GM12878 (cell line): ENCODE measurements at regions not wholly inside any gene's neighbourhood (a gene's known extent, or its start where the extent isn't known, plus 50 kb on each side); places are given as distances from the start of the nearest gene placed in this dataset.

Source experiments
- CBX3 ChIP-seq: fragments of 200-600 bp; sonication (generic); IDR thresholded peaks from 2 replicates; pipeline ENCODE4 v1.6.1; 2016; ENCODE audit warnings: low read depth, borderline replicate concordance
- EP300 ChIP-seq, 2 experiments: fragments of 150-350 bp in 1 of 2; IDR thresholded peaks; 2 replicates each; pipeline ENCODE4 v1.6.1; 2011 to 2012; ENCODE audit warnings: low read depth in 2 of 2, low read length in 2 of 2, borderline replicate concordance in 1 of 2, improper control_type of control experiment in 1 of 2, inconsistent platforms in 1 of 2; ENCODE audit not compliant: control insufficient read depth in 1 of 2
- HDAC6 ChIP-seq: fragments of 200-600 bp; sonication (generic); IDR thresholded peaks from one replicate; pipeline ENCODE4 v1.8.0; 2017; ENCODE audit warnings: antibody characterized with exemption; ENCODE audit not compliant: unreplicated experiment
- NR2F1 ChIP-seq: fragments of 450-650 bp; conservative IDR thresholded peaks from 2 replicates; pipeline ENCODE4 v1.6.1; 2017; ENCODE audit warnings: mild to moderate bottlenecking
- POLR2A ChIP-seq: IDR thresholded peaks from 2 replicates; pipeline ENCODE4 v1.6.1; 2011; ENCODE audit warnings: low read depth, mild to moderate bottlenecking, low read length
- ZNF207 ChIP-seq: fragments of 450-650 bp; IDR thresholded peaks from 2 replicates; pipeline ENCODE4 v1.6.1; 2014; ENCODE audit warnings: antibody characterized with exemption, mild to moderate bottlenecking, borderline replicate concordance
- TF ChIP-seq, protein P1 (sequence below), 3 experiments: IDR thresholded peaks in 2 of 3; conservative IDR thresholded peaks in 1 of 3; 2 replicates each; pipeline ENCODE4 v1.5.1; 2011; ENCODE audit warnings: low read depth in 3 of 3, low read length in 3 of 3, mild to moderate bottlenecking in 3 of 3, control low read depth in 2 of 3, moderate library complexity in 2 of 3, inconsistent platforms in 1 of 3, mixed read lengths in 1 of 3; ENCODE audit not compliant: control insufficient read depth in 2 of 3, insufficient read depth in 1 of 3; ENCODE audit errors: extremely low read depth in 1 of 3
- TF ChIP-seq, protein P2 (sequence below): fragments of 450-650 bp; IDR thresholded peaks from 2 replicates; pipeline ENCODE4 v1.6.1; 2017; ENCODE audit warnings: mild to moderate bottlenecking, moderate library complexity

DNA sequence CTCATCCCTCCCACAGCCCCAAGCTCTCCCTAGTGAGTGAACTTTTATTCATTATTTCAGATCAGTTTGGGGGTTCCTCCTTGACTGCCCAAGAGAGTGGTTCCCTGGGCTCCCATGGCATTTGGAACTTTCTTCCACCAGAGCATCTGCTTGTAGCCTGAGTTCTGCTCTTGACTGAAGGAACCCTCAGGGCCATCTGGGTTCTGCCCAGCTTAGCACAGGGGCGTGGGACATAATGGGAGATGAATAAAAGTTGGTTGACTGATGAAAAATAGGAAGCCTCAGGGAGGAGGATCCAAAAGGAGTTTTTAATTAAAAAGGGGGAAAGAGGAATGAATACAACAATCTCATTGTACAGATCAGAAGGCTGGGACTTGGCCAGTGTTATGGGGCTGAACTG, 73.4 kb downstream of the CYTL1 start:
- TF ChIP-seq EP300 (IDR thresholded peaks at IDR 0.05; ENCODE audit: borderline replicate concordance in 1 of 2, control insufficient read depth in 1 of 2, low read depth in 2 of 2, low read length in 2 of 2), result no peak
- TF ChIP-seq POLR2A, result no peak
- TF ChIP-seq HDAC6, result no peak
- TF ChIP-seq, protein P1, sequence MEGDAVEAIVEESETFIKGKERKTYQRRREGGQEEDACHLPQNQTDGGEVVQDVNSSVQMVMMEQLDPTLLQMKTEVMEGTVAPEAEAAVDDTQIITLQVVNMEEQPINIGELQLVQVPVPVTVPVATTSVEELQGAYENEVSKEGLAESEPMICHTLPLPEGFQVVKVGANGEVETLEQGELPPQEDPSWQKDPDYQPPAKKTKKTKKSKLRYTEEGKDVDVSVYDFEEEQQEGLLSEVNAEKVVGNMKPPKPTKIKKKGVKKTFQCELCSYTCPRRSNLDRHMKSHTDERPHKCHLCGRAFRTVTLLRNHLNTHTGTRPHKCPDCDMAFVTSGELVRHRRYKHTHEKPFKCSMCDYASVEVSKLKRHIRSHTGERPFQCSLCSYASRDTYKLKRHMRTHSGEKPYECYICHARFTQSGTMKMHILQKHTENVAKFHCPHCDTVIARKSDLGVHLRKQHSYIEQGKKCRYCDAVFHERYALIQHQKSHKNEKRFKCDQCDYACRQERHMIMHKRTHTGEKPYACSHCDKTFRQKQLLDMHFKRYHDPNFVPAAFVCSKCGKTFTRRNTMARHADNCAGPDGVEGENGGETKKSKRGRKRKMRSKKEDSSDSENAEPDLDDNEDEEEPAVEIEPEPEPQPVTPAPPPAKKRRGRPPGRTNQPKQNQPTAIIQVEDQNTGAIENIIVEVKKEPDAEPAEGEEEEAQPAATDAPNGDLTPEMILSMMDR (IDR thresholded peaks at IDR 0.05 in 2 of 3, conservative IDR thresholded peaks at IDR 0.05 in 1 of 3; ENCODE audit: control insufficient read depth in 2 of 3, extremely low read depth in 1 of 3, insufficient read depth in 1 of 3, low read depth in 3 of 3, low read length in 3 of 3), result no peak
- no peak for TF ChIP-seq ZNF207
- TF ChIP-seq, protein P2, sequence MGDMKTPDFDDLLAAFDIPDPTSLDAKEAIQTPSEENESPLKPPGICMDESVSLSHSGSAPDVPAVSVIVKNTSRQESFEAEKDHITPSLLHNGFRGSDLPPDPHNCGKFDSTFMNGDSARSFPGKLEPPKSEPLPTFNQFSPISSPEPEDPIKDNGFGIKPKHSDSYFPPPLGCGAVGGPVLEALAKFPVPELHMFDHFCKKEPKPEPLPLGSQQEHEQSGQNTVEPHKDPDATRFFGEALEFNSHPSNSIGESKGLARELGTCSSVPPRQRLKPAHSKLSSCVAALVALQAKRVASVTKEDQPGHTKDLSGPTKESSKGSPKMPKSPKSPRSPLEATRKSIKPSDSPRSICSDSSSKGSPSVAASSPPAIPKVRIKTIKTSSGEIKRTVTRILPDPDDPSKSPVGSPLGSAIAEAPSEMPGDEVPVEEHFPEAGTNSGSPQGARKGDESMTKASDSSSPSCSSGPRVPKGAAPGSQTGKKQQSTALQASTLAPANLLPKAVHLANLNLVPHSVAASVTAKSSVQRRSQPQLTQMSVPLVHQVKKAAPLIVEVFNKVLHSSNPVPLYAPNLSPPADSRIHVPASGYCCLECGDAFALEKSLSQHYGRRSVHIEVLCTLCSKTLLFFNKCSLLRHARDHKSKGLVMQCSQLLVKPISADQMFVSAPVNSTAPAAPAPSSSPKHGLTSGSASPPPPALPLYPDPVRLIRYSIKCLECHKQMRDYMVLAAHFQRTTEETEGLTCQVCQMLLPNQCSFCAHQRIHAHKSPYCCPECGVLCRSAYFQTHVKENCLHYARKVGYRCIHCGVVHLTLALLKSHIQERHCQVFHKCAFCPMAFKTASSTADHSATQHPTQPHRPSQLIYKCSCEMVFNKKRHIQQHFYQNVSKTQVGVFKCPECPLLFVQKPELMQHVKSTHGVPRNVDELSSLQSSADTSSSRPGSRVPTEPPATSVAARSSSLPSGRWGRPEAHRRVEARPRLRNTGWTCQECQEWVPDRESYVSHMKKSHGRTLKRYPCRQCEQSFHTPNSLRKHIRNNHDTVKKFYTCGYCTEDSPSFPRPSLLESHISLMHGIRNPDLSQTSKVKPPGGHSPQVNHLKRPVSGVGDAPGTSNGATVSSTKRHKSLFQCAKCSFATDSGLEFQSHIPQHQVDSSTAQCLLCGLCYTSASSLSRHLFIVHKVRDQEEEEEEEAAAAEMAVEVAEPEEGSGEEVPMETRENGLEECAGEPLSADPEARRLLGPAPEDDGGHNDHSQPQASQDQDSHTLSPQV, result no peak
- no peak for TF ChIP-seq NR2F1
- TF ChIP-seq CBX3, result no peak
